Ishikawa (cell line): ENCODE measurements at regions not wholly inside any gene's neighbourhood (a gene's known extent, or its start where the extent isn't known, plus 50 kb on each side); places are given as distances from the start of the nearest gene placed in this dataset.

Experiments used
- CEBPB ChIP-seq: IDR thresholded peaks from 2 replicates; pipeline ENCODE4 v1.6.1; 2012
- CREB1 ChIP-seq: IDR thresholded peaks from 2 replicates; pipeline ENCODE4 v1.6.1; 2012; ENCODE audit warnings: low read depth
- EP300 ChIP-seq: IDR thresholded peaks from 2 replicates; pipeline ENCODE4 v1.6.1; 2012; ENCODE audit warnings: borderline replicate concordance
- MAX ChIP-seq: IDR thresholded peaks from 2 replicates; pipeline ENCODE4 v1.6.1; 2012
- NFIC ChIP-seq: IDR thresholded peaks from 2 replicates; pipeline ENCODE4 v1.6.1; 2012
- RAD21 ChIP-seq: IDR thresholded peaks from 2 replicates; pipeline ENCODE4 v1.6.1; 2012; ENCODE audit warnings: low read depth
- REST ChIP-seq: IDR thresholded peaks from 2 replicates; pipeline ENCODE4 v1.6.1; 2012; ENCODE audit warnings: low read depth, mild to moderate bottlenecking
- TAF1 ChIP-seq: IDR thresholded peaks from 2 replicates; pipeline ENCODE4 v1.6.1; 2012; ENCODE audit warnings: low read depth, mild to moderate bottlenecking
- USF1 ChIP-seq: IDR thresholded peaks from 2 replicates; pipeline ENCODE4 v1.6.1; 2012
- YY1 ChIP-seq: IDR thresholded peaks from 2 replicates; pipeline ENCODE4 v1.6.1; 2012; ENCODE audit warnings: low read depth

GRCh38 chr9:73327149-73327548 lies 175.5 kb downstream of the ANXA1 start:
- TF ChIP-seq CEBPB (no peak), USF1 (no peak), EP300 (no peak), RAD21 (no peak), CREB1 (no peak), TAF1 (no peak), REST (no peak), NFIC (no peak), MAX (no peak), YY1 (no peak)
